Endothelial cell (in vitro differentiated cells): ENCODE measurements at regions not wholly inside any gene's neighbourhood (a gene's known extent, or its start where the extent isn't known, plus 50 kb on each side); places are given as distances from the start of the nearest gene placed in this dataset.

Source experiments
- DNase-seq: peaks from one replicate; pipeline ENCODE4 v3.0.0; 2021; ENCODE audit warnings: low spot score
- H3K27ac Mint-ChIP-seq: one replicate; pipeline ENCODE4 v1.8.0; 2021; ENCODE audit warnings: mixed read lengths, inconsistent platforms; ENCODE audit not compliant: unreplicated experiment
- H3K27me3 Mint-ChIP-seq: one replicate; pipeline ENCODE4 v1.8.0; 2021; ENCODE audit warnings: mild to moderate bottlenecking, moderate library complexity, mixed read lengths, inconsistent platforms; ENCODE audit not compliant: unreplicated experiment
- H3K36me3 Mint-ChIP-seq: one replicate; pipeline ENCODE4 v1.8.0; 2021; ENCODE audit warnings: mild to moderate bottlenecking, low read depth, mixed read lengths, inconsistent platforms; ENCODE audit not compliant: unreplicated experiment
- H3K4me1 Mint-ChIP-seq: one replicate; pipeline ENCODE4 v1.8.0; 2021; ENCODE audit warnings: mild to moderate bottlenecking, mixed read lengths, inconsistent platforms; ENCODE audit not compliant: unreplicated experiment
- H3K4me3 Mint-ChIP-seq: one replicate; pipeline ENCODE4 v1.8.0; 2021; ENCODE audit warnings: mild to moderate bottlenecking, mixed read lengths, inconsistent platforms; ENCODE audit not compliant: unreplicated experiment
- H3K9me3 Mint-ChIP-seq: one replicate; pipeline ENCODE4 v1.8.0; 2021; ENCODE audit warnings: mixed read lengths, inconsistent platforms; ENCODE audit not compliant: unreplicated experiment
- TF ChIP-seq, protein P1 (sequence below): fragments of 200-600 bp; sonication (generic); IDR thresholded peaks from one replicate; pipeline ENCODE4 v1.5.0; 2021; ENCODE audit warnings: antibody characterized with exemption; ENCODE audit not compliant: unreplicated experiment

DNA sequence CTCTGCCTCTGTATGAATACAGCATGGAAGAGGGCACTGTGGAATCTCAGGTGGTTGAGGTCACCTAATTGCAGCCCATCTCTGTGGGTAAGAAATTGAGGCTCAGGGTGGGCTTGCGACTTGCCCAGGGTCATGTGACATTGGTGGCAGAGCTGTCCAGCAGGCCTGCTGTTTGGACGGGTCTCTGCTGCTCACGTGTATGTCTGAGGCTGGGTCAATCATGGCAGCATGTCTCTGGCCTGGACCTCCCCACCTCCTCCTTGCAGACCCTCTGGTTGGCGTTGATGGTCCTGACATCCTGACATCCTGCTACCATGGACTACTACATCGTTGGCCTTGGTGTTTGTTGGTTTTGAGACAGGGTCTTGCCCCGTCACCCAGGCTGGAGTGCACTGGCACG lies 64.3 kb upstream of the HPCAL1 start:
- peaks cover 6% of the 10 kb centered on the region for H3K27me3 Mint-ChIP-seq
- DNase-seq, result no peak
- TF ChIP-seq, protein P1, sequence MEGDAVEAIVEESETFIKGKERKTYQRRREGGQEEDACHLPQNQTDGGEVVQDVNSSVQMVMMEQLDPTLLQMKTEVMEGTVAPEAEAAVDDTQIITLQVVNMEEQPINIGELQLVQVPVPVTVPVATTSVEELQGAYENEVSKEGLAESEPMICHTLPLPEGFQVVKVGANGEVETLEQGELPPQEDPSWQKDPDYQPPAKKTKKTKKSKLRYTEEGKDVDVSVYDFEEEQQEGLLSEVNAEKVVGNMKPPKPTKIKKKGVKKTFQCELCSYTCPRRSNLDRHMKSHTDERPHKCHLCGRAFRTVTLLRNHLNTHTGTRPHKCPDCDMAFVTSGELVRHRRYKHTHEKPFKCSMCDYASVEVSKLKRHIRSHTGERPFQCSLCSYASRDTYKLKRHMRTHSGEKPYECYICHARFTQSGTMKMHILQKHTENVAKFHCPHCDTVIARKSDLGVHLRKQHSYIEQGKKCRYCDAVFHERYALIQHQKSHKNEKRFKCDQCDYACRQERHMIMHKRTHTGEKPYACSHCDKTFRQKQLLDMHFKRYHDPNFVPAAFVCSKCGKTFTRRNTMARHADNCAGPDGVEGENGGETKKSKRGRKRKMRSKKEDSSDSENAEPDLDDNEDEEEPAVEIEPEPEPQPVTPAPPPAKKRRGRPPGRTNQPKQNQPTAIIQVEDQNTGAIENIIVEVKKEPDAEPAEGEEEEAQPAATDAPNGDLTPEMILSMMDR, result no peak
- H3K4me1 Mint-ChIP-seq, result peaks cover 3% of the 10 kb centered on the region
- H3K36me3 Mint-ChIP-seq, result peaks cover 6% of the 10 kb centered on the region
- H3K4me3 Mint-ChIP-seq, result no peak overlapping the region
- H3K27ac Mint-ChIP-seq, result no peak overlapping the region
- no peaks in the 10 kb centered on the region for H3K9me3 Mint-ChIP-seq

DNA sequence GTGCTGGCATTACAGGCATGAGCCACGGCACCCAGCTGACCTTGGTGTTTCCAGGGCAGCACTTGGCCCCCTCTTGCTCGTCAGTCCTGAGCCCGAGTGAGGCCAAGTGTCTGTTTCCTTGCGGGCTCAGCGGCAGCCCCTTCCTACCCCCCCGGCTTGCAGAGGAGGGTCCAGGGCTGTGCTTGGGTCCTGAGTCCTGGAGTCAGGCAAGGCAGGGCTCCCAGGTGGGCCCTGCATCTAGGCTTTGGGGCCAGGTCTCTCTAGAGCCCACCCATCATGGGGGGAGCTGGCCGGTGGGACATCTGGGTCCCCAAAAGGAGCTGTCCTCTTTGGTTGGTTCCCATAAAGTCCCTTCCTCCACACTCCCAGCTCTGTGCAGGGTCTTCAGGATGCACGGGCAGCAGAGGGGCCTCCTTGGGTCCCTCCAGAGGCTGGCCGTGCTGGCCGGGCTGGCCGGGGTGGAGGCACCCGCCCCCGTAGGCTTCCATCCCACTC lies 63.7 kb upstream of the HPCAL1 start:
- TF ChIP-seq, protein P1, result no peak
- H3K36me3 Mint-ChIP-seq, result no peaks in the 10 kb centered on the region
- H3K27ac Mint-ChIP-seq, result no peak overlapping the region
- no peak for DNase-seq
- H3K27me3 Mint-ChIP-seq, result peaks cover 4% of the 10 kb centered on the region
- no peaks in the 10 kb centered on the region for H3K9me3 Mint-ChIP-seq
- H3K4me3 Mint-ChIP-seq, result no peak overlapping the region
- H3K4me1 Mint-ChIP-seq, result no peaks in the 10 kb centered on the region

DNA sequence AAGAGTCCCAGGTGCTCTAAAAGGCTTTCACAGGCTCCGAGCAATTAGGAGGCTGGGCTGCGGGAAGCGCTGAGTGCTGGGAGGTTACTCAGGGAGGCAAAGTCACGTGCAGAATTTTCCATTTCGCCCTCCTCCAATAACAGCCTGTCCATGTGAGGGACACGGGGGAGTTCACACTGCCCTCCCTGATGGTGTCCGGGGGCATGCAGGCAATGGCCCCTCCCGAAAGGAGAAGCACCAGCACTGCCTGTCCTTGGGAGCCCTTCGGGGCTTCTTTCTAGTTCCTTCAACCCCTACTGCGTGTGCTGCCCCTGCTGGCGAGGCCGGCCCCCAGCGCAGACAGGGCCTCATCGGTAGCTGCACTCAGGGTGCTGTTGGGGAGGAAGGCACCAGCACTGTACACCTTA lies 63.1 kb upstream of the HPCAL1 start:
- Mint-ChIP-seq H3K27ac (no peak overlapping the region), H3K4me3 (no peak overlapping the region), H3K9me3 (no peaks in the 10 kb centered on the region), H3K36me3 (no peaks in the 10 kb centered on the region), H3K4me1 (no peaks in the 10 kb centered on the region), H3K27me3 (peaks cover 4% of the 10 kb centered on the region)
- TF ChIP-seq, protein P1, result no peak
- DNase-seq, result no peak

DNA sequence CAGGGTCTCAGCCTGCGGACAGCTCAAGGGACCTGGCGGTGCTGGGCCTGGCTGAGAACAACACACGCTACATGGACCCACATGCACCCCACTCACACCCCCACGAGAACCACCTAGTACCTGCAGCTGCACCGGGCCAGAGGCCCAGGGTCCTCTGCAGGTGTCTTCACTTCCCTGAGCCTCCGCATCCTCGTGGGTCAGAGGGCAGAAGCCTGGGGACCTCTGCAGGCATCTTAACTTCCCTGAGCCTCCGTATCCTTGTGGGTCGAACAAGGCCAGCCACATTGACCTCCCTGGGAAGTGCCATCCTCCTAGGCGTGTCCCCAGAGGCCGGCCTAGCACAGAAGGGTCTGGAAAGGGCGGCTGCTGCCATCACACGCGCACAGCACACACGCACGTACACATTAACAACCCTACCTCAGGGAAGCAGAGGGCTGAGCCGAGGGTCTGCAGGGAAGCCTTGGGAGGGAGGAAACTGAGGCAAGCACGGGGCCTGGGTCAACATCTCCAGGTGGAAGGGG lies 62.5 kb upstream of the HPCAL1 start:
- Mint-ChIP-seq H3K27me3 (peaks cover 4% of the 10 kb centered on the region), H3K36me3 (no peaks in the 10 kb centered on the region), H3K27ac (no peak overlapping the region), H3K9me3 (no peaks in the 10 kb centered on the region), H3K4me1 (no peaks in the 10 kb centered on the region), H3K4me3 (no peak overlapping the region)
- no peak for DNase-seq
- TF ChIP-seq, protein P1, result no peak

DNA sequence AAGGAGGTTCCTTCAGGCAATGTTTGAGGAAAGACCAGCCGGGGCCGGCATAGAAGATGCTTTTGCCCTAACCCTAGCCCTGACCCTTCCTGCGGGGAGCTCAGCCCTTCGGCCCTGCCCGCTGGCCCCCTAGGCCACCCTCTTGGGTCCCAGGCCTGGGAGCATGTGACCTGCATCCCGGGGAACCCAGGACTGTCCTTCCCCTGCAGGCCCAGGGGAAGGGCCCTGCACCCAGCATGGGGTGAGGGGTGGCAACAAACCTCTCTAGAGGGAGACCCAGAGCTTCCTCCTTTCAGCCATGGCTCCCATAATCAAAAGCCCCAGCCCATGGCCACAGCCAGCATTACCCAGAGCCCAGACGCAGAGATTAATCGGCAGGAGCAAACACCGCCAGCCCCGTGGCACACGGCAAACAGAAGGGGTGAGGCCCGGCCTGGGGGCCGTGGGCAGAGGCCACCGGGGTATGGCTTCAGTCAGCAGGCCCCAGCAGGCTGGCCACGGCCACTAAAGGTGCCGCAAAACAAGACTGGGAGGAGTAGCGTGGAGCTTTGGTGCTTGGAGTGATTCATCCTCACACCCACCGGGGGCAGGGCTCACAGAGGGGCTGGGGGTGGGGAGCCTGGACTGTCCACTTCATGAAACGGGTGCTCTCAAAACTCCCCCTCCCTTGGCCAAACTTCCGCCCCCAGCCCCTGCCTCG lies 61.6 kb upstream of the HPCAL1 start:
- no peak for DNase-seq
- H3K36me3 Mint-ChIP-seq, result no peaks in the 10 kb centered on the region
- TF ChIP-seq, protein P1, result no peak
- no peaks in the 10 kb centered on the region for H3K9me3 Mint-ChIP-seq
- H3K27me3 Mint-ChIP-seq, result peaks cover 4% of the 10 kb centered on the region
- no peaks in the 10 kb centered on the region for H3K4me1 Mint-ChIP-seq
- H3K27ac Mint-ChIP-seq, result no peak overlapping the region
- no peak overlapping the region for H3K4me3 Mint-ChIP-seq
